HG02885 (cell line): ENCODE measurements at regions not wholly inside any gene's neighbourhood (a gene's known extent, or its start where the extent isn't known, plus 50 kb on each side); places are given as distances from the start of the nearest gene placed in this dataset.

Experiments used
- ATAC-seq: cut with Tn5 transposase; IDR thresholded peaks from one replicate; pipeline ENCODE4 v1.9.1; 2021; ENCODE audit warnings: mild to moderate bottlenecking; ENCODE audit not compliant: unreplicated experiment, poor library complexity

- no peak for ATAC-seq
Observed at GRCh38 chr4:129167640-129168260, 71.8 kb downstream of the C4orf33 start.

GRCh38 chr4:129172181-129172580 lies 76.2 kb downstream of the C4orf33 start:
- no peak for ATAC-seq

- no peak for ATAC-seq
Observed at GRCh38 chr4:129176864-129177263, 80.9 kb downstream of the C4orf33 start.

GRCh38 chr4:129179276-129179675 lies 83.3 kb downstream of the C4orf33 start:
- ATAC-seq = no peak

GRCh38 chr4:129189630-129190029 lies 93.7 kb downstream of the C4orf33 start:
- ATAC-seq = no peak

DNA sequence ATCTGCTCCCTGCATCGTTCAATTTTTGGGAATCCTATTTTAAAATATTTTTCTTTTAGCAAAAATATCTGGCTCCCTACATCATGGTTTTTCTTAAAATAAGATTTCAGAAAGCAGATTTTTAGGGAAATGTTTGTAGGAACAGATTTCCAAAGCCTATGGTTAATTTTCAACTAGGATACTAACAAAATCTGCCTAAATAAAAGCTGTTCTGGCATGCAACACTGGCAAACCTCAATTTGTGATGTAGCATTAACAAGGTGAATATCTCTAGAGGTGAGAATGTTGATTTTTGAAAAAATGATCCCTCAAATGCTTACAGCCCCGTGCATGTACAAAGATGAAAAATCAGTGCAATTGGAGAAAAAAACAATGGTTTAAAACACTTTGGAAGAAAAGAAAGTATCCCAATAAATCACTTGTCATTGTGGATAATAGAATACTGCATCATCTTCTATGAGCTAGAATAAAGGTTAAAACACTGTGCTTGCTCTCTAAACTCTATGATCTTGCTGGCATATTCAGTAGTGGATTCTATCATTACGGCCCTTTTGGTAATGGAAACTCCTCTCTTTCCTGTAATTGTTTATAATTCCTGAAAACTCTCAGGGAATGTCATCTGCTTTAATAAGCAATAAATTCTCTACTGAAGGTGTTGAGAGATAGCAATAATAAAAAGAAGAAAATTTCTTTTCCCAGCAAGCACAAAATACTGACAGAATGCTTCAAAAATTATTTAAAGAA lies 97.6 kb downstream of the C4orf33 start:
- ATAC-seq = no peak

DNA sequence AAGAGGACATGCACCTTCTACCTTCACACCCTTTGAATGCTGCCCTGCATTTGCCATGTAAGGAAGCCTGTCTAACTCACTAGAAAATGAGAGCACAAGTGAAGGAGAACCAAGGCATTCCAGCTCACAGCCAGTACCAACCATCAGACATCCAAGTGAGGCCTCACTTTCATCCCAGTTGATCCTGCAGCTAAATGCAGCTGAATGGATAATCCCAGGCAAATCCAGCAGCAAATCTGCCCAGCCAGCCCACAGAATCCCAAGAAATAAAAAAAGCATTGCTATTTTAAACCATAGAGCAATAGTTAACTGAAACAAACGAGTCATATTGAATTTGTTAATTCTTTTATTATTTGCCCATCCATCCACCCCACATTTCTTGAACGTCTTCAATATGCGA lies 112.5 kb downstream of the C4orf33 start:
- no peak for ATAC-seq

- no peak for ATAC-seq
Observed at GRCh38 chr4:129213692-129214091, 117.7 kb downstream of the C4orf33 start.

DNA sequence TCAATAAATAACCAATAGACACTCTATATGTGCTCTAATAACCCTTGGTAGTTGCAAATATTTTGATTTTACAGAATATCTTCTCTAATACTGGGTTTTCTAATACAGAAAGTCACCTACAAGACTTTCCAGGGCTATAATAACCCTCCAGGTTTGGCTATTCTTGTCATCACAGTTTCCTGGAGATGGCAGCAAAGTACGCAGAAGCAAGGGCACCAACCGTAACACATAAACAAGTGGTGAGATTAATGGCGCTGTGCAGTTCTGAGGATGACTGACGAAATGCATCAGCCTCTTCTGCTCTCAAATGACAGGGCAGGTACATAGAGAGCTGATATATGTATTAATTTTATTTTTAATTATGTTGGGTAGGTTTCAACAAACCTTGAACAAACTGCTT lies 122.4 kb downstream of the C4orf33 start:
- no peak for ATAC-seq

GRCh38 chr4:129218897-129219296 lies 122.9 kb downstream of the C4orf33 start:
- no peak for ATAC-seq

- ATAC-seq = no peak
Observed at GRCh38 chr4:129220254-129220653, 124.3 kb downstream of the C4orf33 start.

GRCh38 chr4:129223945-129224344 lies 128.0 kb downstream of the C4orf33 start:
- no peak for ATAC-seq

GRCh38 chr4:129230846-129231245 lies 134.9 kb downstream of the C4orf33 start:
- no peak for ATAC-seq

DNA sequence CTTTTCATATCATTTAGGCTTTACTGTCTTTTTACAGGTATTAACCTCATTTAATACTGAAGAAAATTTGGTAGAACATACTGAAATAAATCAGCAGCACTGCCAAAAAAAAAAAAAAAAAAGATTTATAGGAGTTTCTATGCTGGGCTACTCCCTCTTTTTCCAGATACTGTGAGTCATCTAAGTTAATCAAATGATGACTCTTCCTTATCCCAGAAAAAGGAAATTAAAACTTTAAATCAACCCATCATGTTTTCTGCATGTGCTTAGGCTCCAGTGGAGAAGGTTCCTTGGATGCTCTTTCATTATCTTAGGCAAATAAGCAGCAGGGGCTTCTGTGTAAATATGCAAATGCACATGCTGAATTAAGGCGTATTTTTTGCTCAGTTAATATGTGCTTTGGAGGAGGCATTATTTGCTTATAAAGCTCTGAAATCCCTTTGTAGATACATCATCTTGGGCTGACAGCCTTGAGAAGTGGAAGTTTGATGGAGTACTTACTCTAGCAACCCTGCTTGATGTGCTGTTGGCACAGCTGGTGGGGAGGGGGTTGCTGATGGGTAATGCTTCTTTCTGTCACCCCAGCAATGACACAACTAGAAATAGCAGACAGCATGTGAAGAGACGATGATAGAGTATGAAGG lies 136.1 kb downstream of the C4orf33 start:
- no peak for ATAC-seq

- no peak for ATAC-seq
Observed at GRCh38 chr4:129232589-129233337, 136.8 kb downstream of the C4orf33 start.

DNA sequence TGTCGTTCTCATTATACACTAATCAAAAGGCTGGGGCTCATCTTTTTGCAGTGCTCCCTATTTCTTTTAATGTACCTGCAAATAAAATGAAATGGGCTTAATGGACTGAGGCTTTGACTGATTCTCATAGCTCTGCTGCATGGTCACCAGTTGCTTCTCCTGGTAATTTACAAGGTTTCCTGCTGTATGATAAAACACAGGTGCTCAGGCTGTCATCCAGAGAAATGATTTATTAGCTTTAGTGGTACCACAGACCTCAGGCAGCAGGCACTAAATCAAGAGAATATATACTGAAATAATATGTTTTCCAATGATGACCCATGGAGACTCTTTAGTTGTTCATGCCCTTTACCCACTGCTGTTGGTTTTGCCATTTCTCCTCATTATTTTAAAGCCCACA lies 137.7 kb downstream of the C4orf33 start:
- no peak for ATAC-seq

DNA sequence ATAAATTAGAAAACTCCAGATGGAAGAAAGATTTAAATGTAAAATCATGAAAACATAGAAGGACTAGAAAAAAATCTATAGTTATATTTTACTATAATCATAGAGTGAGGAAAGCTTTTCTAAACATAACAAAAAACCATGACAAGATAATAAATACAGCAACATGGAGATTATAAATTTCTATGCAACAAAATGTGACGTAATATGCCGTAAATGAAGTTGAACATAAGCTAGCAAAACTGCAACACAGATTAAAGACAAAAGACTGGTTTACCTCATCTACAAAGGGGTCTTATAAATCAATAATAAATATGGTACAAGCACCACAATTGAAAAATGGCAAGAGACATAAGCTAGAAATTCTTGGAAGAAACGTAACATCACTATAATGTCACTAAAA lies 140.4 kb downstream of the C4orf33 start:
- no peak for ATAC-seq

DNA sequence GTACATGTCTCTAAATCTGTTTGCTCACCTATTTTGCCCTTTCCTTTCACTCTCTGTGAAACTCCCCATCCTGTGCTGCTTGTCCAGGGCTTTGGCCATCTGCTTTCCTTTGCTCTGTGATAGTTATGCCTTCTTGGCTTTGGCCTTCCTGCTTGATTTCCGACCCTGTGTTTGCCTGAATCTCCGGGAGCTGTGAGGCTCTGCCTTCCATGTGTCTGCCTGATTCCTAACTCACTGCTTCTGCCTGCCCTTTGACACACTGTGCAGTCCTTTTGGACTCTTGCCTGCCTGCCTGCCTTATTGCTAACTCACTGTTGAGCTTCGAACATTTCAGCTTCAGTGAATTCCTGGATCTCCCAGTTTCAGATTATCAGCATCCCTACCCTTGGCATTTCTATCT lies 143.1 kb downstream of the C4orf33 start:
- no peak for ATAC-seq

DNA sequence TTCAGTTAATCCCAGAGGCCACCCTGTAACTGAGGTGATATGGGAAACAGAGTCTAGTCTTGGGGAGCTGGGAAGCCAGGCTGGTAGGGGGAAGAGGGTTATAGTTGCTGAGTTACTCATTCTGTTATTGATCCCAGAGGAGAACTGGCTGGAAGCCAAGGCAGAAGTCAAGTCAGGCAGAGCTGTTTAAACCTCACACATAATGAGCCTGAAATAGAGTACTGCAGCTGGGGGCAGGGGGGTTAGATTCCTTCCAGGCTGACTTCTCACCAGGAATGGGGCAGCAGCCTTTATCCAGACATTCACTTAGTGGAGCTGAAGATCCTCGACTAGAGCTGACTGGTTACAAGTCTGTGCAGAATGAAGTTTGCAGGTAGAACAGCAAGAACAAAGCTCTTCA lies 144.9 kb downstream of the C4orf33 start:
- ATAC-seq = no peak

- no peak for ATAC-seq
Observed at GRCh38 chr4:129246145-129246544, 150.2 kb downstream of the C4orf33 start.

DNA sequence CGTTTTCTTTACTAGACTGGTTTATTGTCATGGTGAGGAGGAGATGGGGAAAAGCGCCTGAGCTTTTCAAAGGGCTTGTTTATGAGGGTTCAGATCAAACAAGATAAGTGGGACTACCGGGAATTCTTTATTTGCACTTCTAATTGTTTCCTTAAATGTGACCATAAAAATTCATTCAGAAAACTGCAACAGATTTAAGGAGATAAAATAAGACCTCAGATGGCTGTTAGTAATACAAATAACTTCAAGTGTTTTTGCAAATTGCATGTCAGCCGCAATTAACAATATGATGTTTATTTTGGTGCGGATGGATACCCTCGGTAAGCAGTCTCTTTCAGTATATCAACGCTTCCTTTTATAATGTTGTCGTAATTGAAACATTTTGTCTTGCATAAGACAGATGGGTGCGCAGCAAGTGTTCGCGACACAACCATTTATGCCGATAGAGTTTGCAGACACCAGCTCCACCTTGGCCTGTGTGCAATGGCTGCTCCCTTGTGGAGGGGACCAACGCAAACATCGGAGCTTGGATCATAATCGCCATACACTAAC lies 151.0 kb downstream of the C4orf33 start:
- ATAC-seq = no peak
